ENCODE measurements at regions not wholly inside any gene's neighbourhood (a gene's known extent, or its start where the extent isn't known, plus 50 kb on each side); places are given as distances from the start of the nearest gene placed in this dataset.

DNA sequence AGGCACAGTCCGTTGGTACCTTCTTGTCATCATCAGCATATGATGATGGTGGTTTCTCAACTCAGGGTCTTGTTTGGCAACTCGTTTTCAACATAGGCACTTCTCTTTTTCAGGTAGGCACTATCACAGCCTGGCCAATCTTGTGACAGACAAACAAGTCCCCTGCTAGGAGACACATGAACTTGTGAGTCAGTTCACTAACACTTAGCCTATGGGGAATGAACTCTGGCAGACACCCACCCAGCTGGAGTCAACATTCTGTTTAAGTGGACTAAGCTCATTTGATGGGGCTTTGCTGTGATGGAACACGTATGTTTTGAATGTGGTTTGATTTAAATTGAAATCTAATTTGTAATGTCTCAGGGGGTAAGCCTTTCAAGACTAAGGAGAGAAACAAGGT, 100.7 kb upstream of the MAMLD1 start:
- BruUV-seq (replicated peaks) = no TSS peak
- TF ChIP-seq CTCF (conservative IDR thresholded peaks at IDR 0.05; ENCODE audit: low read depth, low read length) (no peak), EZH2 (IDR thresholded peaks at IDR 0.05; ENCODE audit: borderline replicate concordance, low read depth, low read length, poor library complexity, severe bottlenecking) (no peak)
- DNase-seq (ENCODE audit: low spot score) = no peak
- H3K36me3 ChIP-seq (ENCODE audit: insufficient read depth, low read length, poor library complexity, severe bottlenecking) = no peaks in the 10 kb centered on the region
- H3K27ac ChIP-seq (ENCODE audit: low read depth, low read length, poor library complexity, severe bottlenecking) = no peak overlapping the region
- POLR2A ChIA-PET (ENCODE audit: low non-redundant PET) = no interaction called here
- CTCF ChIA-PET = no interaction called here
- no peaks in the 10 kb centered on the region for H3K27me3 ChIP-seq (replicated peaks; ENCODE audit: insufficient read depth, low read depth, low read length, poor library complexity)
- no peak overlapping the region for H3K4me3 ChIP-seq (ENCODE audit: low read depth, low read length, poor library complexity, severe bottlenecking)
- no peaks in the 10 kb centered on the region for H3K4me1 ChIP-seq (ENCODE audit: insufficient read depth, low read length, poor library complexity, severe bottlenecking)
- no peaks in the 10 kb centered on the region for H3K9me3 ChIP-seq (ENCODE audit: low read depth, low read length, poor library complexity, severe bottlenecking)
- intact Hi-C loops (cut with micrococcal nuclease; ENCODE audit: unreplicated experiment) = no loop called here

DNA sequence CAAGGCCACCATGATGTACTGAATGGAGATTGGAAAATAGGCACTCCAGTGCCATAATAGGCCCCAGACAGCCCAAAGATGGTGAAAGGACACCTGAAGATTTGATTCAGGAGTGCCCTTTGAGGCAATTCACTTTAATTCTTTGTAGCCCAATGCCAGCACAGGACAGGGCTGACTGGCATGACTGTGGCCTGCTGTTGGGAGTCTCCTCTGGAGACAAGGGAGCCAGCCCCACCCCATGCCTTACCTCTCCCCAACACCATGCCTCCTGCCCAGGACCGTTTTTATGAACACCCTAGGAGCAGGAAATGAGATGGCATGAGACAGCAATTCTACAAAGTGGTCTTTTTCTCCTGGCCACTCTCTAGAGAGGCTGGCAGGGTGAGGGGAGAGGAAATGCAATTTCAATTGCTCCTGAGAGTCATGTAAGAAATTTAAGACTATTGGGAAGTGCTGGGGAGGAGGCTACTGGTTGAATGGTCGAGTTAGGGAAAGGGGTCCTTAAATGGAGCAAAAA, 94.2 kb upstream of the MAMLD1 start:
- no peaks in the 10 kb centered on the region for H3K27me3 ChIP-seq (replicated peaks; ENCODE audit: insufficient read depth, low read depth, low read length, poor library complexity)
- no peak for TF ChIP-seq EZH2 (IDR thresholded peaks at IDR 0.05; ENCODE audit: borderline replicate concordance, low read depth, low read length, poor library complexity, severe bottlenecking)
- TF ChIP-seq CTCF (conservative IDR thresholded peaks at IDR 0.05; ENCODE audit: low read depth, low read length) = no peak
- POLR2A ChIA-PET (ENCODE audit: low non-redundant PET) = no interaction called here
- H3K27ac ChIP-seq (ENCODE audit: low read depth, low read length, poor library complexity, severe bottlenecking) = no peak overlapping the region
- no peak overlapping the region for H3K4me3 ChIP-seq (ENCODE audit: low read depth, low read length, poor library complexity, severe bottlenecking)
- H3K36me3 ChIP-seq (ENCODE audit: insufficient read depth, low read length, poor library complexity, severe bottlenecking) = no peaks in the 10 kb centered on the region
- DNase-seq (ENCODE audit: low spot score) = no peak
- CTCF ChIA-PET = no interaction called here
- H3K9me3 ChIP-seq (ENCODE audit: low read depth, low read length, poor library complexity, severe bottlenecking) = no peaks in the 10 kb centered on the region
- no TSS peak for BruUV-seq (replicated peaks)
- no peaks in the 10 kb centered on the region for H3K4me1 ChIP-seq (ENCODE audit: insufficient read depth, low read length, poor library complexity, severe bottlenecking)
- intact Hi-C loops (cut with micrococcal nuclease; ENCODE audit: unreplicated experiment) = no loop called here

DNA sequence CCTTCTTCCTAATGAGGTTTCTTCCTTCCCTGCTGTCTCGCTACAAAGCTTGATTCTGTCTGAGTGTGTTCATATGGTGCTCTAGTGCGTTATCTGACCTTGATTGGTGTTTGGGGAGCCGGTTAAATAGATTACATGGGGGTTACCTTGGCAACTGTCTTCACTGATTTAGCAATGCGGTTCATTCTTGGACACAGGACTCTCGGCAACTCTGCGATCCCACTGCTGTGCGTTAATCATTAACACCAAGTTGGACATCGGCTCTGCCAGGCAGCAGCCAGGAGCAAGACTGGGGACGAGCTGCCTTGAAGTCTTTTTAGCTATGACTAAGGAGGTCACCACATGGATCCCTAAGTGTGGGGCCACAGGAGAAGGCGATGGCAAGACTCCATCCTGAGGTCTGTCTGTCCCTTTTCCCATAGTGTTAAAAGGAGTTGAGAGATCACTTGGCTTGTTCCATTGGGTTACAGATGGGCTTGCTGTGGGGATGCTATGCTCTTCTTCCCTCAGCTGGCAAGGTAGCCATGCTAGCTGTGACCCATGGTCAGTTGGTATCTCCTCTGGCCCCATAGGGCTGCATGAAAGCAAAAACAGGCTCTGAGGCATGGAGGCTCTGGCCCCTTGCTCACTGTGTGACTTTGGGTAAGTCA, 93.4 kb upstream of the MAMLD1 start:
- intact Hi-C loops (cut with micrococcal nuclease; ENCODE audit: unreplicated experiment) = no loop called here
- no peaks in the 10 kb centered on the region for H3K4me1 ChIP-seq (ENCODE audit: insufficient read depth, low read length, poor library complexity, severe bottlenecking)
- ChIA-PET POLR2A (ENCODE audit: low non-redundant PET) (no interaction called here), CTCF (no interaction called here)
- no peaks in the 10 kb centered on the region for H3K27me3 ChIP-seq (replicated peaks; ENCODE audit: insufficient read depth, low read depth, low read length, poor library complexity)
- no peak for DNase-seq (ENCODE audit: low spot score)
- BruUV-seq (replicated peaks) = no TSS peak
- no peaks in the 10 kb centered on the region for H3K36me3 ChIP-seq (ENCODE audit: insufficient read depth, low read length, poor library complexity, severe bottlenecking)
- no peak overlapping the region for H3K4me3 ChIP-seq (ENCODE audit: low read depth, low read length, poor library complexity, severe bottlenecking)
- H3K27ac ChIP-seq (ENCODE audit: low read depth, low read length, poor library complexity, severe bottlenecking) = no peak overlapping the region
- TF ChIP-seq EZH2 (IDR thresholded peaks at IDR 0.05; ENCODE audit: borderline replicate concordance, low read depth, low read length, poor library complexity, severe bottlenecking) = no peak
- no peak for TF ChIP-seq CTCF (conservative IDR thresholded peaks at IDR 0.05; ENCODE audit: low read depth, low read length)
- no peaks in the 10 kb centered on the region for H3K9me3 ChIP-seq (ENCODE audit: low read depth, low read length, poor library complexity, severe bottlenecking)
